NCI-H226 (cell line): ENCODE measurements at regions not wholly inside any gene's neighbourhood (a gene's known extent, or its start where the extent isn't known, plus 50 kb on each side); places are given as distances from the start of the nearest gene placed in this dataset.

Source experiments
- DNase-seq: peaks from one replicate; pipeline ENCODE4 v3.0.0-alpha.2; 2015

DNA sequence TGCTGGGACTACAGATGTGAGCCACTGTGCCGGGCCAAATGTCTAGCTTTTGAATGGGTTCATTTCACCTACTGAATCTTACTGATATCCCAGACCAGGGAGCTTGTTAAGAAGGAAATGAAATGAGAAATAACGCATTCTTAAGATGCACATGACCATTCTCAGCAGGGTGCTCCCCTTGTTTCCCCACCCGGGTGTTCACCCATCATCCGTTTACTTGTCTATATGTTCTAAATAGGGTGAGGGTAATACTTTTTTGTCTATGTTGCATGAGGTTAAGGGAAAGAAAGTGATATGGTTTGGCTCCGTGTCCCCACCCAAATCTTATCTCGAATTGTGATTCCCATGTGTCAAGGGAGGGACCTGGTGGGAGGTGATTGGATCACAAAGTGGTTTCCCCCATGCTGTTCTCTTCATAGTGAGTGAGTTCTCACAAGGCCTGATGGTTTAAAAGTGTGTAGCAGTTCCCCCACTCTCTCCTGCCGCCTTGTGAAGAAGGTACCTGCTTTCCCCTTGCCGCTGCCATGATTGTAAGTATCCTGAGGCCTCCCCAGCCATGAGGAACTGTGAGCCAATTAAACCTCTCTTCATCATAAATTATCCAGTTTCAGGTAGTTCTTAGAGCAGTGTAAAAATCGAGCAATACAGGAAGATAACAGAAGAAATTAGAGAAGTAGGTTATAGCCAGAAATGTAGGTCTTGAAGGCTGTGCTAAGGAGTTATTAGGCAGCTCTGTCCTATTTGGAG is 129.1 kb downstream of the DDX1 start:
- no peak for DNase-seq

DNA sequence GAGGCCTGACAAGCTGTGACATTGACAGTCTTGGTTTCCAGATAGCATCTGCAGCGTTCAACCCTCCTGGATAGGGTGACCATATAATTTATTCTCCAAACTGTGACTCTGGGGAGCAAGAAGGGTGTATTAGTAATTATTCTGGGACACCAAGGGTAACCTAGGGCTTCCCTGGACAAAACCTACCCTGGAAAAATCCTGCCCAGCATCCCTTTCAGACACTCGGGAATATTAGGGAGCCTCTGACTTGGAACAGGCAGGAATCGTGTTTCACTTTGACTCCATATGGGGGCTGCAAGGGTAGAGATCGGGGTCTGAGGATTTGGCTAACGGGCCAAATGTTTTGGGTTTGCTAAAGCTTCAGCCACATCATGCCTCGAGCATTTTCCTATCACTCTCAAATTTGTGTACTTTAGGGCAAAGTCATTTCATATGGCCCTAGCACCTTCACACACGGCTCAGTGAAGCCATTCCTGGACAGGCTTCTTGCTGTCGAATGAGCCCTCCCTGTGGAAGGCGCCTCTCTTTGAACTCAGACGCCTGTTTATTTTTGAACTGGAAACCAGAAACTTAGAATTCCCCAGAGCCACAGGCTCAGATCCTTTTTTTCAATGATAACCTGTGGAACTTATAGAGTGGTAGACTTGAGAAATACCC is 129.9 kb downstream of the DDX1 start:
- DNase-seq, result no peak

DNA sequence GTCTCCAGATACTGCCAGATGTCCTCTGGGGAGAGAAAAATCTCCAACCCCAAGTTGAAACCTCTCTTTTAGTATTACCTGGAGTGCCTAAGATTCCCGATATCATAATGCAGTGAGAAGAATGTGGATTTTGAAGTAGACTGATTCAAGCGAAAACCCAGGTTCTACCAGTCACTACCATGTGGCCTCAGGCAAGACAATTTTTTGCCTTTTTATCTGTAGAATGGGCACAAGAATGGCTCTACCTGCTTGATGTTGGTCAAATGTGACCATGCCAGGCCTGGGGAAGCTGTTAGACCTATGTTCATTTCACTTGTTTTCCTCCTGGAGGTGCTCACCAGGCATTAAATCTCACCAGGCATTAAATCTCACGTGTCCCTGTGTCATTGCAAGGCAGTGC is 131.3 kb downstream of the DDX1 start:
- no peak for DNase-seq

DNA sequence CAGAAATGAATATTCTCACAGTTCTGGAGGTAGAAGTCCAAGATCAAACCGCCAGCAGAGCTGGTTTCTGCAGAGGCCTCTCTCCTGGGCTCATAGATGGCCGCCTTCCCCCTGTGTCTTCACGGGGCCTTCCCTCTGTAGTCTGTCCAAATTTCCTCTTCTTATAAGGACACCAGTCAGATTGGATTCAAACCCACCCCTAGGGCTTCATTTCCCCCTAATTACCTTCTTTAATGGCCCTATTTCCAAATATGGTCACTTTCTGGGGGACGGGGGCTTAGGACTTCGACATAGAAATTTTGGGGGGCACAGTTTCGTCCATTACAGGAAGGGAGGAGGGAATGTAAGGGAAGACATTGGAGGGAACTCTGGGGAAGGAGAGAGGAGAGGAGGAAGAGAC is 132.6 kb downstream of the DDX1 start:
- DNase-seq, result no peak

DNA sequence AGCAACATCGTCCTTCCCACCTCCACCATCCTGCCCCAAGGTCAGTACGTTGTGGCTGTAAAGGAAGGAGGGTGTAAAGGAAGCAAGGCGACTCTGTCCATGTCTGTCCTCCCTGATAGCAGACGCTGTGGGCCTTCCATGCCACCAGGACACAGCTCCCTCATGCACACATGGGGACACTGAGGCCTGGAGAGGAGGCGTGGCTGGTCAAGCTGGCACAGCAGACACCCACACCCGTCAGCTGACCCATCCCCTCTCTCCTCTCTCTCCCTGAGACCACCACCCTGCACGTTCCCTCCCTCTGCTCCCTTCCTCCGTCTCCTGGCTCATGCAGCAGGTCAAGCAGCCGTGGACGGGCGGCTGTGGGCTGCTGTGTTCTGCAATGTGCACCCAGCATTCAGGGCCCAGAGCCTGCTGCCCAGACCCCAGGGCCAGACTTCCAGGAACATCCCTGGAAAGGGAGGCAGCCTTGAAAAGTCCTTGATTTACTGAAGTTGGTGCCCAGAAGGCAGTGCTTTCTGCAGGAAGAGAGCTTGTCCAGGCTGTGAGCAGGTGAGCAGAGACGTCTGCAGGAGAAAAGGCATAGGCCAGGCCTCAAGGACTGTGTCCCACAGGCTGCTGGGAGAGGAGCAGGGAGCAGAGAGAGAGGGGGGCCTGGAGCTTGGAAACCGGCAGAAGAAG is 133.6 kb downstream of the DDX1 start:
- DNase-seq, result no peak

DNA sequence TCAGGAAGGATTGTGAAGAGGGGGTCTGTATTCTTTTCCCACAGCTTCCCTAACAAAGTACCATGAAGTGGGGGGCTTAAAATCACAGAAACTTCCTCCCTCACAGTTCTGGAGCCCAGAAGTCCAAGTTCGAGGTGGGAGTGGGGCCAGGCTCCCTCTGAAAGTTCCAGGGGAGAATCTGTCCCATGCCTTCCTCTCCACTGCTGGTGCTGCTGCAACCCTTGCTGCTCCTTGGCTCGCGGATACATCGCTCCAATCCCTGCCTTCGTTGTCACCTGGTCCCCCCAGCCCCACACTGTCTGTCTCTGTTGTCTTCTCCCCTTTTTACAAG is 134.1 kb downstream of the DDX1 start:
- no peak for DNase-seq

DNA sequence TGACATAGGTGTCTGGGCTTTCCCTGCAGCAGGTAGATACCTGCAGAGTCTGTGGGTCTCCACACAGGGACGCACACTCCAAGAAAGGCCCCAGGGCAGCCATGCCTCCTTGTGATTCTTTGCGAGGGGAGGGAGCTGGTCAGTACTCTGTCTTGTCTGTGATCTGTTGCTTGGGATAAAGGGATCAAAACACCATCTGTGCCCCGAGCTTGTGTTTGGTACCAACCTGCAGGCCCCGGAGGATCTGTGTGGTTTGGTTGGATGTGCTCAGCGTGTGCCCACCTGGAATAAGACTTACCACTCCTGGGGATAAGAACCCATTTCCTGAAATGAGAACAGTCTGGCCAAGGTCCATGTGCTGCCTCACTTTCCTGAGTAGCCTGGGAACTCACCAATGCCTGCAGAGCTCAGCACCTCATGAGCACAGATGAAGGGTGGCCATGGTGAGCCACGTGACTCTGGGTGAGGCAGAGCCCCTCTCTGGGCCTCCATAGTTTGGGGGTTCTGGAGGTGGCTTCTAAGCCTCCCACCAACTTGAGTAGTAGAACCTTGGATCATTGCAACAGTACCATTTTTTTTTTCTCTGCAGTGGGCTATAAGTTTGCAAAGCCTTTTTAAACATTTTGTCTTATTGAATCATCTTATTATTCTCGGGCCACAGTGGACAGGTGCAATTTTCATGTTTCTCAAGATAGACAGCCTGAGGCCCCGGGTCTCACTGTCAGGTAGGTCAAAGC is 134.8 kb downstream of the DDX1 start:
- DNase-seq, result no peak

DNA sequence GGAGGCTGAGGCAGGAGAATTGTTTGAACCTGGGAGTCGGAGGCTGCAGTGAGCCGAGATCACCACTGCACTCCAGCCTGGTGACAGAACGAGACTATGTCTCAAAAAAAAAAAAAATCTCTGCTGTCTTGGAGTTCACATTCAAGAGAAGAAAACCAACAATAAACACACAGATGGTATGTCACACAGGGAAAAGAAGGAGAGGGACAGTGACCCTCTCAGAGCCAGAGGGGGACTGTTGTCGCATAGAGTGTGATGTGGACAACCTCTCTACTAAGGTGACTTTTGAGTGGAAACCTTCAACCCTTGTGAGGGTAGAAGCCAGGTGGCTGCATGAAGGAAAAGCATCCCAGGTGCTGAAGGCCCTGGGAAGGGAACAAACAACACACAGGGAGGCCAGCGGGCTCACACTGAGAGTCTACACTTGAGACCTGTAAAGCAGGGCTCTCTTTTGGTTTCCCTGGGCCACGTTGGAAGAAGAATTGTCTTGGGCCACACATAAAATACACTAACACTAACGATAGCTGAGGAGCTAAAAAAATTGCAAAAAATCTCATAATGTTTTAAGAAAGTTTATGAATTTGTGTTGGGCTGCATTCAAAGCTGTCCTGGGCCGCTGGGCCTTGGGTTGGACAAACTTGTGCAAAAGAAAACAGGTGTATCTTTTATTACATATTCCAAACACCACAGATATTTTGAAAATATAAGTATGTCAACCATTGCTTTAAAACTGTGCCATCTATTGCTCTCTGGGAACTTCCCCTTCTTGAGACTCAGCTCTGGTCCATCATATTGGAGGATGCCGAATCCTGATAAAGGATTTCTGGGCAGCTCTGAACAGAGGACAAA is 136.0 kb downstream of the DDX1 start:
- DNase-seq, result no peak

DNA sequence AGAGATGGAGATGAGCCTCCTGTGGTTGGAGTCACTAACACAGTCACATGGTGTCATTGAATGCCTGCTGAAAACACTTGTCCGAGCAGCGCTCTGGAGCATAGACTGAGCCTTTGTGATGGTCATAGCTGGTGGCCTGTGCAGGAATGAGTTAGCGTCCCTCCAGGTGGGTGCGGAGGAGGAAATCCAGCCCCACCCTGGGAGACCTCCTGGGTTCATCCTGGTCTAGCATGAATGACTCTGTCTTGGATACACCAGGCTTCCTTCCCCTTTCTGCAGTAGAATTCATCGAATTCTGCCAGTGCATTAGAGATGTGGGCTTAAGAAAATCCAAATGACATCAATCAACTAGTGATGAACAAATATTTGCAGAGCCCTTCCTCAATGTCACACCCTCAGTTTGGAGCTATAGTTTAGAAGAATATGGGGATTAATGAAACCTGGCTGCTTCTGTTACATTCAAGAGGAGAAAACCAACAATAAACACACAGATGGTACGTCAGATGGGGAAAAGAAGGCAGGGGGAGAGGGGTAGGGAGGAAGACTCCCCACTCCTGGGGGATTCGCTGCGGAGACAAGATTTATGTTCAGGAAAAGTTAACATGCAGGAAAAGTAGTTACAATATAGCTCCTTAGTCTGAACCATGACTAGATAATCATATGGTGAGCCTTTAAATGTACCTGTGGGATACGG is 136.7 kb downstream of the DDX1 start:
- DNase-seq, result no peak

DNA sequence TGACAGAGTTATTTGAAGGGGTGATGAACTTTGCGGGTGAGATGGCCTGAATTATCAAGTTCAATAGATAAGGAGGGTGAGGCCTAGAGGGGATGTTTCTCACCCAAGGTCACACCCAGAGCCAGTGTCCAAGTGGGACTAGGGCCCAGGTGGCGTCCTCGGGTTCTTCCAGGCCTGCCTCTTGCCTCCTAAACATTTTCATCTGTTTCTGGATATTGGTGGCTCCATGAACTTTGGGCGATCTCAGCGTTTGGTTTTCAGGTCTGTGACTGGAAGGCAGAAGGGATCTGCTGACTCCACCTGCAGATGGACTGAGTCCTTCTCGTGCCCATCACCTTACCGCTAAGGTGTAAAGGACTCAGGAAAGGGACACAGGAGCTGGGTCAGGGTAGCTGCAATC is 137.3 kb downstream of the DDX1 start:
- DNase-seq, result no peak

DNA sequence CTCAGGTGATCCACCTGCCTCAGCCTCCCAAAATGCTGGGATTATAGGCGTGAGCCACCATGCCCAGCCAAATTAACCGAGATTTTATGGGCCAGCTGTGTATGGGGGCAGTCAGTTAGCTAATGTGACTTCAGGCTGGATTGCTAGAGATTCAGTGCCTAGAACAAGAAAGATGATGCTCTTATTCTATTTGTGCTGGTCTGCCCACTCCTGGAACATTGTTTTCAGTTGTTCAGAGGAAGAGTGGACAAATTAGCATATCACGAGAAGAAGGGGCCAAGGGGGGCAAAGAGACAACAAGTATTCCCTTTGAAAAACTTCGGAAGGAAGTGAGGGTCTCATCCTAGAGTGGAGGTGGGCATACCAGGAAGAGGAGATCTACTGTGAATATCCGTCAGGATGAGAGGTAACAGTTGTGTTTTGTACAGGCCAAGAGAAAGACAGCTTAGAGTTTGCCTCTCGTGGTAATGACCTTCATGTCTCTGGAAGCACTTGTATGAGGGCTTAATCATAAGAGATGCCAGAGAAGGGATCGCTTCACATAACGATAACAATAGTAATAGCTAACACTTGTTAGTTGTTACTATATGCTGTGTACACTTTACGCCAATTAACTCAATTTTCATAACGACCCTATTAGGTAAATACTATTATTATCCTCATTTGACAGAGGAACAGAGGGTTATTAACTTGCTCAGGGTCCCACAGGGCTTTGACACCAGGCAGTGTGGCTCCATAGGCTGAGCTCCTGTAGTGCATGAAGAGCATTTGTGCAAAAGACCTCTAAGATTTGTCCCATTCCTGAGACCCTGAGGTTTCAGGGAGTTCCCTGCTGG is 138.3 kb downstream of the DDX1 start:
- no peak for DNase-seq

DNA sequence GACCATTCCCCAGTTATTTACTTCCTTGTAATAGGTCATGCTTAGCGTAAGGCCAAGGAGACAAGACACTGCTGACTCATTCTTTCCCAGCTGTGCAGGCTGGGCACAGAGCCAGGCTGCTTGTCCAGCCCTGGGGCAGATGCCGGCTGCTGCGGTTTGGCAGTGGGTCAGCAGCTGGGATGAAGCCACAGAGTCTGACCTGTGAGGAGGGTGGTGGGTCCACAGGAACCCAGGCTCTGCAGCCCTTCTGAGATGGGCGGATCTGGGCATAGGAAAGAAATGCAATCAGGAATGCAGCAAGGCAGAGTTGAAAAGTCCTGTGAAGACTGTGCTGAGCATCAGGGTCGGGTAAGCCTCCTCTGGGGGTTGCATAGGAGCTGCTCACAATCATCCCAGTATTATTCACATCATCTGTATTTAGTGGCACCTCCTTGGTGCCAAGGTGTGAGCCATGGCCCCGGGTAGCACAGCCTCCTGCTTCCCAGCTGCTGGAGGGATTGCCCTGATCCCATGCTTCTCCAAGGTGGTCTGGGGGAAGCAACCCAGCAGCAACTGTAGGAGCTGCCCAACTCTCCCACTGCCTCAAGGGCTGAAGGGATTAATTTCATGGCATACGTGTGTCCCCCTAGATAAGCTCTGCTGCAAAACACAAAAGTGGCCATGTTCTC is 139.0 kb downstream of the DDX1 start:
- DNase-seq, result peak; percentile 98

DNA sequence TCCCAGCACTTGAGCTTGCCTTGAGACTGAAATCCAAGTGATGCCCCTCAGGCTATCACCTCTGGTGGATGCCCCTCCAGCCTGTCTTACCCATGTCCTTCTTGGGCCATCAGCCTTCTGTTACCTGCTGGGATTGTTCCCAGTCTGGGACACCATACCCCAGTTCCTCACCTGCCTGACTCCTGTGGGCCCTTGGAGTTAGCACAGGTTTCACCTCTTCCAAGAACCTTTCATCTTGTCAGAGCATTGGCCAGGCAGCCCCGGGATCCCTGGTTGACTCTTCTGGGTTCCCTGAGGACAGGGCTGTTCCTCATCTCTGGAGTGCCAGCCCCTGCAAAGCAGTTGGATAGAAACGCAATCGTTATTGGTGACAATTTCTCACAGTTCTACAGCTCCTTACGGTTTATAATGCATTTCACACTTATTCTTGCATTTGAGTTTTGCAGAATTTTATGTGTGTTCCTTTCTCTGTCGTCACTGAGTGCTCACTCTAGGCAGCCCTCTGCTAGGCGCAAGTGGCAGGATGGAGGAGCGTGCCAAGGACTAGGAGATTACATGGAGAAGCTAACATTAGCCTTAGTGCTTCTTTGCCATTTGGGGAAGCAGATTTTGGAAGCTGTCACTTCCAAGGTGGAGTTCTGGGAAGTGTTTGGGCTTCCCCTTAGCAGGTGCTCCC is 139.7 kb downstream of the DDX1 start:
- no peak for DNase-seq

DNA sequence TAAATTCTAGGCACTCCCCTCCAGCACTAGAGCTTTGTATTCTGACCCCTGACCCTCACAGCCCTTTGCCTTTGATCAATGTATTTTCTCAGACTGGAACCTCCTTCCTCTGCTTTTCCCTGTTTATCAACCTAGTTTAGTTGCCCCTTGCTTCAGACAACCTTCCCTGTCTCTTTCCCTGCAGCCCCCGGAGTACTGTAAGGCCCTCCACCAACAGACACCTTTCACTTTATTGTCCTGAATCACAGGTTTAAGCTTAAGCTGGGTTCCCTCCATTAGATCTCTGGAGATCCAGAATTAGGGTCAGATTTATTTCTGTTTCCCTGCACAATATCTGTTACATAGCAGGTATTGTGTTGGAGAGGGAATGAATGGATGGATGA is 140.2 kb downstream of the DDX1 start:
- no peak for DNase-seq

DNA sequence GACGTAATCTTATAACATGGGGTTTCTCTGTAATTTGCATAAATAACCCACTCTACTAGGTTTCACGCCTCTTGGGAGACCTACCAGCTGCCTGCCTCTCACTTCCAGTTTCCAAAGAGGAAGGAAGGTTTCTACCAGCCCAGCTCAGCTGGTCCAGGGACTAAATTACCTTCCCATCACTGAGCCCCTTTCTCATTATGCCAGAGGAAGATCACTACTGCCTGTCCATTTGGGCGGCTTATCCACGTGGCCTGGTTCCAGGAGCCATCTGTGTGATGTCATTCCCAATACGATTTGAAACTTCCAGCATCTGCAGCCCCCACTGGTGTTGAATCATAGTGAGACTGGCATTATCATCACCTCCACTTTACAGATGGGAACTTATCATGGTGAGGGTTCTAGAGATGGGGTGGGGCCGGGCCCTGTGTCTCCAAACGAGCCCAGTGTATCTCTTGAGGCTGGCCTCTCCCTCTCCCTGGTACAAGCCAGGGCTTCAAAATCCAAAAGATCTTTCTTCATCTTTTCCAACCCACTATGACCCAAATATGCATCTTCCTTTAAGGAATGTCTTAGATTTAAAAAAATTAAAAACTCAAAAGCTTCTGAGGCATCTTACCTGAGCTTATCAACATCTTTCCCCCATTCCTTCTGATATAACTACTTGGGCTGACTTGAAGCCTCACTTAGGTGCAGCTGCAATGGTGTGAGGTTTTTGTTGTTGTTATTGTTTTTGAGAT is 140.8 kb downstream of the DDX1 start:
- DNase-seq, result no peak

DNA sequence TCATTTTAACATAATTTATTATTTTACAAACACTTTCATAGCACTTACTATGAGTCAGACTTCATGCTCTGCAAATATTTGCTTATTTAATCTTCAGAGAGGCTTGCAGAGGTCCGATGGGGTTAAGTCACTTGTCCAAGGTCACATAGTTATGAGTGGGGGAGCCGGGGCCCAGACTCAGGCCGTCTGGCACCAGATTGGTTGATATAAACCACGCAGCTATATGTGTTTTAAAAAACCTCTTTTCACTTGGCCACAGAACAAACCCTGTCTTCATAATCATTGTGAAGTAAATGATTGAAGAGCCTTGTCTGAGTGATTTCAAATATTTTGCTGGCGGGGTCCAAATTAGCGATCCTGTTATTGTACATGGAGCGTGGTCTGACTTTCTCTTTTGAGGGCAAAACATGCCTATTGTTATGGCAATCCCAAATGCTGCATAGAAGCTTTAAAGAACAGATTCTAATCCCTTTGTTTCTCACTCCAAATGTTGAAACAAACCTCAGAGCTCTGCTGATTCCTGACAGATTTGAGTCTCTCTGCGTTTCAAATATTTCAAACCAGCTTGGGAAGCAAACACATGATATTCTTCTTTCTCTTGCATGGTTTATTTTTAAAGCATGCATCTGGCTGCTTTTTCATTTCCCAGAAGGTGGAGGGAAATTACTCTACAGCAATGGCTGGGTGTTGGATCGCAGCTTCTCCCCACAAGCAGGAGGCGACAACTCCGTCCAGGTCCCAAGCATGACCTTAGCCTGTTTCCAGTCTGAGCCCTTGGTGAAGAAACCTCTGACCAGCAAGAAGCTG is 142.4 kb downstream of the DDX1 start:
- DNase-seq, result peak; percentile 82

DNA sequence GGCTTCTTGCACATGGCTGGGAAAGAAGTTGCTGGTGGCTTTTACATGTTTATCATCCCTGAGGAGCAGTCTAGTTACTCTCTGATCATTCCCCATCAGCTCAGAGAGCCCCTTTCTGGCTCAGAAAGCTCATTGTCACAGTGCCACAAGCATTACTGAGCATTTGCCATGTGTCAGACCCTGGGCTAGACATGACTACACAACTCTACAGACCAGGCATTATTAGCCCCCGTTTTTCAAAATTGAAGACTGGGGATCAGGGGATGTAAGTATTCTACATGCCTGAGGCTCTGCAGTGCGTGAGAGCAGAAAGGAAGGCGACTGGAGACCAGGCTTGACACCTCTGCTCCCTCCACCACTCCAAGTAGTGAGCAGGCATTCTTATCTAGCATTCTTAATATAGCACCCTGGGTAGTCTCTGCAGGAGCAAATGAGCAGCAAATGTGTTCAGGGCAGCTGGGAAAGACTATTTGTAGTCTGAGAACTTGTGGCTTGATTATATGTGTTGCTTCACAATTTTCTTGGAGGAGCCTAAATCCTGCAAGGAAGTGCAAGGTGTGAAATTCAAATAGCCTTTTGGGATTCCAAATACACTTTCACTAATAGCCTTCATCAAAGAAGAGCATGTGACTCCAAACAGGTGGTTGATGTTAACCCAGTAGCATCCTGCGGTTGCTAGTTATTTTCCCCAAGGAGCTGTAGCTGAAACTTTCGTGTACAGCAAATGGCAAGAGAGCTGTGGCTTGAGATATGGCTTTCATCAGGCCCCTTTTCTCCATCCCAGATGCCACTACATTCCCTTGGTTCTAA is 143.2 kb downstream of the DDX1 start:
- DNase-seq, result peak; percentile 28
